ENCODE measurements at regions not wholly inside any gene's neighbourhood (a gene's known extent, or its start where the extent isn't known, plus 50 kb on each side); places are given as distances from the start of the nearest gene placed in this dataset.
"Not testable (repeated sequence)": the region's sequence is repeated elsewhere in the genome, so short reads cannot be mapped to it uniquely, and the experiment has no call there.

GRCh38 chr1:98287626-98288025, 366.8 kb upstream of the DPYD start:
- no peak for DNase-seq (ENCODE audit: low read depth)

- DNase-seq (ENCODE audit: low read depth) = no peak
Observed at GRCh38 chr1:98286656-98287055, 365.8 kb upstream of the DPYD start.

- not testable (repeated sequence) for DNase-seq (ENCODE audit: low read depth)
Observed at GRCh38 chr1:98285286-98285685, 364.5 kb upstream of the DPYD start.

GRCh38 chr1:98280049-98280448, 359.2 kb upstream of the DPYD start:
- no peak for DNase-seq (ENCODE audit: low read depth)

- DNase-seq (ENCODE audit: low read depth) = no peak
Observed at GRCh38 chr1:98278055-98278454, 357.2 kb upstream of the DPYD start.

- DNase-seq (ENCODE audit: low read depth) = no peak
Observed at GRCh38 chr1:98277118-98277517, 356.3 kb upstream of the DPYD start.

- DNase-seq (ENCODE audit: low read depth) = no peak
Observed at GRCh38 chr1:98276514-98276913, 355.7 kb upstream of the DPYD start.

- no peak for DNase-seq (ENCODE audit: low read depth)
Observed at GRCh38 chr1:98268316-98268715, 347.5 kb upstream of the DPYD start.

GRCh38 chr1:98267423-98267822, 346.6 kb upstream of the DPYD start:
- no peak for DNase-seq (ENCODE audit: low read depth)

- DNase-seq (ENCODE audit: low read depth) = no peak
Observed at GRCh38 chr1:98264727-98265126, 343.9 kb upstream of the DPYD start.

- DNase-seq (ENCODE audit: low read depth) = no peak
Observed at GRCh38 chr1:98260839-98261238, 340.0 kb upstream of the DPYD start.

- no peak for DNase-seq (ENCODE audit: low read depth)
Observed at GRCh38 chr1:98260412-98260811, 339.6 kb upstream of the DPYD start.

GRCh38 chr1:98256700-98257099, 335.9 kb upstream of the DPYD start:
- no peak for DNase-seq (ENCODE audit: low read depth)

- DNase-seq (ENCODE audit: low read depth) = no peak
Observed at GRCh38 chr1:98253145-98253544, 332.3 kb upstream of the DPYD start.

- DNase-seq (ENCODE audit: low read depth) = no peak
Observed at GRCh38 chr1:98251497-98251896, 330.7 kb upstream of the DPYD start.

GRCh38 chr1:98232678-98233077, 311.8 kb upstream of the DPYD start:
- no peak for DNase-seq (ENCODE audit: low read depth)

- DNase-seq (ENCODE audit: low read depth) = no peak
Observed at GRCh38 chr1:98222706-98223105, 301.9 kb upstream of the DPYD start.

GRCh38 chr1:98221923-98222322, 301.1 kb upstream of the DPYD start:
- no peak for DNase-seq (ENCODE audit: low read depth)

- DNase-seq (ENCODE audit: low read depth) = no peak
Observed at GRCh38 chr1:98217601-98218000, 296.8 kb upstream of the DPYD start.

- no peak for DNase-seq (ENCODE audit: low read depth)
Observed at GRCh38 chr1:98216304-98216703, 295.5 kb upstream of the DPYD start.

- DNase-seq (ENCODE audit: low read depth) = no peak
Observed at GRCh38 chr1:98211271-98211845, 290.5 kb upstream of the DPYD start.

- DNase-seq (ENCODE audit: low read depth) = no peak
Observed at GRCh38 chr1:98210563-98210962, 289.7 kb upstream of the DPYD start.

- no peak for DNase-seq (ENCODE audit: low read depth)
Observed at GRCh38 chr1:98210064-98210463, 289.2 kb upstream of the DPYD start.

GRCh38 chr1:98205291-98206017, 284.6 kb upstream of the DPYD start:
- no peak for DNase-seq (ENCODE audit: low read depth)
